ENCODE measurements at regions not wholly inside any gene's neighbourhood (a gene's known extent, or its start where the extent isn't known, plus 50 kb on each side); places are given as distances from the start of the nearest gene placed in this dataset.
"Not testable (repeated sequence)": the region's sequence is repeated elsewhere in the genome, so short reads cannot be mapped to it uniquely, and the experiment has no call there.

- TF ChIP-seq CTCF, POLR2A (IDR thresholded peaks at IDR 0.05): not testable (repeated sequence)
Measured at GRCh38 chr22:12401942-12402341, 3126.1 kb upstream of the OR11H1 start.

Data from breast epithelium (tissue), 3 donors.